K562 (cell line): ENCODE measurements at regions not wholly inside any gene's neighbourhood (a gene's known extent, or its start where the extent isn't known, plus 50 kb on each side); places are given as distances from the start of the nearest gene placed in this dataset.

ENCODE experiments used
- ARID1B ChIP-seq: fragments of 450-650 bp; IDR thresholded peaks from 2 replicates; pipeline ENCODE4 v1.6.1; 2016; ENCODE audit warnings: antibody characterized with exemption, mild to moderate bottlenecking, inconsistent platforms
- FOXA3 ChIP-seq, 2 experiments: fragments of 450-650 bp in 1 of 2; sonication (generic) in 1 of 2; formaldehyde crosslinking; IDR thresholded peaks in 1 of 2; conservative IDR thresholded peaks in 1 of 2; 2 replicates each; pipeline versions ENCODE4 v1.4.0 to v1.8.0; 2020 to 2022; ENCODE audit warnings: mild to moderate bottlenecking in 2 of 2, missing genetic modification reagents in 1 of 2
- HIVEP1 ChIP-seq: fragments of 250-450 bp; sonication (Bioruptor Pico); IDR thresholded peaks from 2 replicates; pipeline ENCODE4 v1.4.0; 2020; ENCODE audit warnings: mild to moderate bottlenecking
- SIN3A ChIP-seq, 2 experiments: fragments of 150-350 bp in 1 of 2; IDR thresholded peaks; 2 replicates each; pipeline ENCODE4 v1.6.1; 2011 to 2016; ENCODE audit warnings: borderline replicate concordance in 2 of 2, low read depth in 2 of 2, low read length in 2 of 2, mild to moderate bottlenecking in 2 of 2, moderate library complexity in 2 of 2; ENCODE audit not compliant: control insufficient read depth in 1 of 2
- SREBF1 ChIP-seq: fragments of 150-350 bp; IDR thresholded peaks from 2 replicates; pipeline ENCODE4 v1.6.1; 2014; ENCODE audit warnings: antibody characterized with exemption, low read depth, low read length, borderline replicate concordance
- YY1 ChIP-seq, 3 experiments: IDR thresholded peaks; 2 replicates each; pipeline ENCODE4 v1.6.1; 2011; ENCODE audit warnings: low read length in 2 of 3, mild to moderate bottlenecking in 2 of 3, moderate library complexity in 2 of 3, borderline replicate concordance in 1 of 3, control low read depth in 1 of 3, low read depth in 1 of 3; ENCODE audit not compliant: insufficient read depth in 3 of 3, insufficient replicate concordance in 2 of 3, control insufficient read depth in 1 of 3, insufficient read length in 1 of 3; ENCODE audit errors: extremely low read depth in 1 of 3
- ZNF311 ChIP-seq: fragments of 250-450 bp; sonication (Bioruptor Pico); IDR thresholded peaks from 2 replicates; pipeline ENCODE4 v1.4.0; 2020; ENCODE audit warnings: mild to moderate bottlenecking, moderate library complexity
- ZNF384 ChIP-seq: IDR thresholded peaks from 2 replicates; pipeline ENCODE4 v1.6.1; 2012; ENCODE audit warnings: low read depth, low read length, improper control_type of control experiment
- TF ChIP-seq, protein P1 (sequence below), 3 experiments: IDR thresholded peaks in 2 of 3; conservative IDR thresholded peaks in 1 of 3; 2 replicates each; pipeline ENCODE4 v1.5.1; 2011 to 2012; ENCODE audit warnings: low read length in 3 of 3, mild to moderate bottlenecking in 3 of 3, control low read depth in 2 of 3, improper control_type of control experiment in 1 of 3, inconsistent platforms in 1 of 3, low read depth in 1 of 3, mixed read lengths in 1 of 3, moderate library complexity in 1 of 3; ENCODE audit not compliant: insufficient read depth in 2 of 3

- TF ChIP-seq YY1 (IDR thresholded peaks at IDR 0.05; ENCODE audit: borderline replicate concordance in 1 of 3, control insufficient read depth in 1 of 3, extremely low read depth in 1 of 3, insufficient read depth in 3 of 3, insufficient read length in 1 of 3, insufficient replicate concordance in 2 of 3, low read depth in 1 of 3, low read length in 2 of 3) (no peak), SREBF1 (no peak), FOXA3 (CRISPR knock-in tag; conservative IDR thresholded peaks at IDR 0.05 in 1 of 2, IDR thresholded peaks at IDR 0.05 in 1 of 2) (no peak), SIN3A (IDR thresholded peaks at IDR 0.05; ENCODE audit: borderline replicate concordance in 2 of 2, control insufficient read depth in 1 of 2, low read depth in 2 of 2, low read length in 2 of 2) (no peak), ZNF311 (CRISPR knock-in tag) (no peak), ZNF384 (no peak), ARID1B (no peak), HIVEP1 (CRISPR knock-in tag) (no peak)
- TF ChIP-seq, protein P1, sequence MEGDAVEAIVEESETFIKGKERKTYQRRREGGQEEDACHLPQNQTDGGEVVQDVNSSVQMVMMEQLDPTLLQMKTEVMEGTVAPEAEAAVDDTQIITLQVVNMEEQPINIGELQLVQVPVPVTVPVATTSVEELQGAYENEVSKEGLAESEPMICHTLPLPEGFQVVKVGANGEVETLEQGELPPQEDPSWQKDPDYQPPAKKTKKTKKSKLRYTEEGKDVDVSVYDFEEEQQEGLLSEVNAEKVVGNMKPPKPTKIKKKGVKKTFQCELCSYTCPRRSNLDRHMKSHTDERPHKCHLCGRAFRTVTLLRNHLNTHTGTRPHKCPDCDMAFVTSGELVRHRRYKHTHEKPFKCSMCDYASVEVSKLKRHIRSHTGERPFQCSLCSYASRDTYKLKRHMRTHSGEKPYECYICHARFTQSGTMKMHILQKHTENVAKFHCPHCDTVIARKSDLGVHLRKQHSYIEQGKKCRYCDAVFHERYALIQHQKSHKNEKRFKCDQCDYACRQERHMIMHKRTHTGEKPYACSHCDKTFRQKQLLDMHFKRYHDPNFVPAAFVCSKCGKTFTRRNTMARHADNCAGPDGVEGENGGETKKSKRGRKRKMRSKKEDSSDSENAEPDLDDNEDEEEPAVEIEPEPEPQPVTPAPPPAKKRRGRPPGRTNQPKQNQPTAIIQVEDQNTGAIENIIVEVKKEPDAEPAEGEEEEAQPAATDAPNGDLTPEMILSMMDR (IDR thresholded peaks at IDR 0.05 in 2 of 3, conservative IDR thresholded peaks at IDR 0.05 in 1 of 3; ENCODE audit: insufficient read depth in 2 of 3, low read depth in 1 of 3, low read length in 3 of 3), result no peak
Measured at GRCh38 chr5:36444582-36445418, 143.1 kb upstream of the RANBP3L start.
